ENCODE measurements at regions not wholly inside any gene's neighbourhood (a gene's known extent, or its start where the extent isn't known, plus 50 kb on each side); places are given as distances from the start of the nearest gene placed in this dataset.

DNA sequence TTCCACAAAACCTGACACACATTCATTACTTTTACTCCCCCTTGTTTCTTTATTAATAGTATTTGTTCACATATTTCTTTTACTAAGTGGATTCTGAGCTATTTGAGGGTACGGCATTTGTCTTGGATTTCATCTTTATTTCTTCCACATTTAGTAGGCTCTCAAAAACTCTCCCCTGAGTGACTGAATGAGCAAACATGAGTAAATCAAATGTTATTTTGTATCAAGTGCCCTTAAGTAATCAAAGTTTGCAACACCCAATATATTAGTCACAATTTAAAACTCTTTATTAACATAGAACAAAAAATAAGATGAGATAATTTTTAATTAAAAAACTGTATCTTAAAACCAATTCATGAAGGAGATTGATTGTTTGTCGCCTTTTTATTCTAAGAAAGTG, 1101.9 kb upstream of the TENM4 start:
- DNase-seq (no peak), ATAC-seq (no peak)
- H3K4me1 Mint-ChIP-seq = no peaks in the 10 kb centered on the region
- H3K27ac Mint-ChIP-seq = no peak overlapping the region
- H3K36me3 Mint-ChIP-seq = no peaks in the 10 kb centered on the region
- H3K4me3 Mint-ChIP-seq = no peak overlapping the region
- H3K9me3 Mint-ChIP-seq = peaks cover 2 to 23% (median 10%) of the 10 kb centered on the region in 9 donors
- H3K27me3 Mint-ChIP-seq = no peaks in the 10 kb centered on the region
- POLR2A ChIA-PET = no interaction called here

DNA sequence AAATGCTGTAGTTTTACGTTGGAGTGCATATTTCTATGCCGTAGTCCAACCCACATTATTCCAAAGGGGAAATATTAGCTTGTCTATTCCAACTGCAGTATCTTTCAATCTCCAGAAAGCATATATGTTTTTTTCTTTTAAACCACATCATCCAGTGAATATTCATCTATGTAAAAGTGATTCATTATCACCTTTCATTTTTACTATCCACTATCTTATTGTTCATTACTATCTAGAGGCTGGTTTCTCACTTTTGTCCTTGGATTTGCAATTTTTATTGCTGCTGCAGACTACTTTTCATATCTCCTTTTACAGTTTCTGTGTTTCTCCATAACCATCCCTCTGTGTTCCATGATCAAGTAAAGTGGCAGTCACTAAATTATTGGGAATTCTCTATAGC, 1097.2 kb upstream of the TENM4 start:
- Mint-ChIP-seq H3K27me3 (no peaks in the 10 kb centered on the region), H3K27ac (no peak overlapping the region), H3K4me3 (no peak overlapping the region), H3K9me3 (peaks cover 0 to 17% (median 11%) of the 10 kb centered on the region in 9 donors), H3K4me1 (no peaks in the 10 kb centered on the region), H3K36me3 (no peaks in the 10 kb centered on the region)
- POLR2A ChIA-PET = no interaction called here
- DNase-seq (no peak), ATAC-seq (no peak)

DNA sequence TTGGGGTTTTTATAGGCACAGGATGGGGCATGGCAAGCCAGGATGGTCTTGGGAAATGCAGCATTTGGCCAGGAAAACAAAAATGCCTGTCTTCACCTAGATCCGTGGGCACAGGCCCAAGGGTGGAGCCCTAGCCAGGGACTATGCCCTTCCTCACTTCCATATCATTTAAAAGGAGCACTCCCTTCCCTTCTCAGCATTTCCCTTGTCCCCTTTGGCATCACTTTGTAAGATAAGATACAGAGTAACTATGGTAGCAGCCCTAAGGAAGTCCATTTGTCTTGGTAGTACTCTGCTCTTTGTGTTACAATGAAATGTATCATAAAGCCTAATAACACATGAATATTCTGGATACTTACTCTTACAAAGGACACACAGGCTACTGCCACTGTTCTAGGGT, 1092.6 kb upstream of the TENM4 start:
- DNase-seq (no peak), ATAC-seq (no peak)
- no peak overlapping the region for H3K27ac Mint-ChIP-seq
- H3K27me3 Mint-ChIP-seq = no peaks in the 10 kb centered on the region
- H3K4me3 Mint-ChIP-seq = no peak overlapping the region
- H3K36me3 Mint-ChIP-seq = no peaks in the 10 kb centered on the region
- H3K4me1 Mint-ChIP-seq = no peaks in the 10 kb centered on the region
- peaks cover 0 to 21% (median 11%) of the 10 kb centered on the region in 9 donors for H3K9me3 Mint-ChIP-seq
- POLR2A ChIA-PET = no interaction called here

DNA sequence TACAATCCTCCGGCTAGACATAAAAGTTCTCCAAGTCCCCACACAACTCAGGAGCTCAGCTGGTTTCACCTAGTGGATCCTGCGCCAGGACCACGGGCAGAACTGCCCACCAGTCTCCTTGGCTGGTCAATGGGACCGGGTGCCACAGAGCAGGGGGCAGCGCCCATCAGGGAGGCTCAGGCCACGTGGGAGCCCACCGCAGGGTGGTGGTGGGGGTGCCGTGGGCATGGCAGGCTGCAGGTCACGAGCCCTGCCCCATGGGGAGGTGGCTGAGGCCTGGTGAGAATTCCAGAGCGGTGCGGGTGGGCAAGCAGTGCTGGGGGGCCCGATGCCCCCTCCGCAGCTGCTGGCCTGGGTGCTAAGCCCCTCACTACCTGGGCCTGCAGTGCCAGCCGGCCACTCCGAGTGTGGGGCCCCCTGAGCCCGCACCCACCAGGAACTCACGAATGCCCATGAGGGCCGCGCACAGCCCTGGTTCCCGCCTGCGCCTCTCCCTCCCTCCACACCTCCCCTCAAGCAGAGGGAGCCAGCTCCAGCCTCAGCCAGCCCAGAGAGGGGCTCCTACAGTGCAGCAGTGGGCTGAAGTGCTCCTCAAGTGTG, 1091.9 kb upstream of the TENM4 start:
- no peaks in the 10 kb centered on the region for H3K36me3 Mint-ChIP-seq
- no peak for ATAC-seq
- DNase-seq = no peak

DNA sequence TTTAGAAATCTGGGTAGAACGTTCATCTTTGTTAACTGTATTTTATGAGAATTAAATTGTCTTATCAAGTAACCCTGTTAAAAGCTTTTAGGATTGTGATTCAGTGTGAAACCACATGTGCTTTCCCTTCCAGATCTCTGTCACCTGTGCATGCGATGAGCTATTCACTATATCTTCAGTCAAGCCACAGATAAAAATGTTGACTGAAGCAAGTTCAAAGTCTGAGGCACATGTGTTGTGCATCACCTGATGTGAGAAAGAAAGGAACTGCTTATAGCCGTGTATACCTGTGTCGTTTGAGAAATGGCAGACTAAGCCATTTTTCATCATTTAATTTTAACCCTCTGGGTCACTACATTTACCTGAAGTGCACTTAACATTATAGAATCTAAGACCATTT, 1088.9 kb upstream of the TENM4 start:
- Mint-ChIP-seq H3K27me3 (no peaks in the 10 kb centered on the region), H3K4me3 (no peak overlapping the region), H3K4me1 (no peaks in the 10 kb centered on the region), H3K9me3 (peaks cover 0 to 25% (median 9%) of the 10 kb centered on the region in 9 donors), H3K27ac (no peak overlapping the region), H3K36me3 (no peaks in the 10 kb centered on the region)
- POLR2A ChIA-PET = no interaction called here
- DNase-seq (no peak), ATAC-seq (no peak)

More for the DNA sequence above, 1091.9 kb upstream of the TENM4 start:
- H3K9me3 Mint-ChIP-seq = peaks cover 0 to 21% (median 12%) of the 10 kb centered on the region in 9 donors
- no peaks in the 10 kb centered on the region for H3K27me3 Mint-ChIP-seq
- no peaks in the 10 kb centered on the region for H3K4me1 Mint-ChIP-seq
- POLR2A ChIA-PET = no interaction called here
- H3K27ac Mint-ChIP-seq = no peak overlapping the region
- no peak overlapping the region for H3K4me3 Mint-ChIP-seq

DNA sequence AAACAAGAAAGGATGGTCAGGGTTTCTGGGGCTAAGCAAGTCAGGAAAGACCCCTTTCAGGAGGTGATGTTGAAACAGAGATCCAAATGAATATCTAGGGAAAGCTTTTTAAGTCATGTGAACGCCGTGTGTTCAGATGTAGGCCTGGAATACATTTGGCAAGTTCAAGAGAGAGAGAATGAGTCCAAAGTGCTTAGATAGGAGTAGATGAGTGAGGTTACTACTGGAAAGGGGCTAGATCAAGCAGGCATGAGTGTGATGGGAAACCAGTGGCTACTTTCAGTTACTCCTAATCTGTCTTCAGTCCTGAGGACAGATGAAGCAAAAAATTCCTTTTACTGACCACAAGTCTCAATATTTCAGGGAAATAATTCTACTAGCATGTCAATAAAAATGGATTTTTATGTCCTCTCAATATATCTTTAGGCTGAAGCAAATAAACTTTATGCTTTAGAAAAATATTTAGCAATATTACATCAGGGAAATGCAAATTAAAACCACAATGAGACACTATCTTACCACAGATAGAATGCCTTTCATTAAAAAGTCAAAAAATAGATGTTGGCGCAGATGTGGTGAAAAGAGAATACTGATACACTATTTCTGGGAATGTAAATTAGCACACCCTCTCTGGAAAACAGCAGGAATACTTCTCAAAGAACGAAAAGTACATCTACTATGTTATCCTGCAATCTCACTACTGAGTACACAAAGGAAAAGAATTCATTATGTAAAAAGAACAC, 1085.0 kb upstream of the TENM4 start:
- Mint-ChIP-seq H3K36me3 (no peaks in the 10 kb centered on the region), H3K27ac (no peak overlapping the region), H3K27me3 (no peaks in the 10 kb centered on the region), H3K9me3 (peaks cover 0 to 19% (median 5%) of the 10 kb centered on the region in 9 donors), H3K4me3 (no peak overlapping the region), H3K4me1 (no peaks in the 10 kb centered on the region)
- POLR2A ChIA-PET = no interaction called here
- DNase-seq = no peak
- ATAC-seq = no peak

DNA sequence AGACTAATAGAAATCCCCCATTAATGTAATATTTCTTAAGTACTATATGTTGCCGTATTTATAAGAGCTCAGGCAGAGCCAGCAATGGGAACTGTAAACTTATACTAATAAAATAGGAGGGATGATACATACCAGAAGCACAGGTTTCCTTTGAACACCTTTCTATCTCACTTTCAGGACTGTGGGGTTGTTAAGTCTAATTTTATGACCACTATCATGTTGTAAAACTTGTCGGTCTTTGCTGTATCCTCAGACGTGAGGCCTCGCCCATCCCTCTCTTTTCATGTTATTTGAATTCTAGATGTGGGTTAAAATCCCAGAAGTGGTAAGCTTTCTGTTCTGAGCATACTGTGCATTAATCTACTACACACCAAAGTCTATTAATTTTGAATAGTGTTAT, 1083.5 kb upstream of the TENM4 start:
- no peaks in the 10 kb centered on the region for H3K36me3 Mint-ChIP-seq
- no peak overlapping the region for H3K27ac Mint-ChIP-seq
- no peak overlapping the region for H3K4me3 Mint-ChIP-seq
- no peaks in the 10 kb centered on the region for H3K4me1 Mint-ChIP-seq
- DNase-seq = no peak
- no peaks in the 10 kb centered on the region for H3K27me3 Mint-ChIP-seq
- H3K9me3 Mint-ChIP-seq = peaks cover 0 to 14% (median 5%) of the 10 kb centered on the region in 9 donors
- POLR2A ChIA-PET = no interaction called here
- ATAC-seq = no peak

DNA sequence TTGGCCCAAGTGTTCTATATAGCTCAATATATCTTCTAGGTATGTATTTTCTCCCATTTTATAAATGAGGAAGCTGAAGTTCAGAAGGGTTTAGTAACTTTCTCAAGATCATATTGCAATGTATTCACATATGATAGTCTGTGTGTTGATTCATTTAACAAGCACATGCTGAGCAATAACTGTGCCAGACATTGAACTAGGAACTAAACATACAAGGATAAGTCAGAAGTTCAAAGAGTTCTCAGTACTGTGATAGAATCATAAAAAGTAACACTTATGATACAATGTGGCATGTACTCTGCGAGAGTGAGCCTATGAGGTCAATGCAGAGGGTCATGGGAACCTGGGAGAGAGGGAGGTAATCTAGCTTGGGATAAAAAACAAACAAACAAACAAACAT, 1082.2 kb upstream of the TENM4 start:
- DNase-seq = no peak
- POLR2A ChIA-PET = no interaction called here

DNA sequence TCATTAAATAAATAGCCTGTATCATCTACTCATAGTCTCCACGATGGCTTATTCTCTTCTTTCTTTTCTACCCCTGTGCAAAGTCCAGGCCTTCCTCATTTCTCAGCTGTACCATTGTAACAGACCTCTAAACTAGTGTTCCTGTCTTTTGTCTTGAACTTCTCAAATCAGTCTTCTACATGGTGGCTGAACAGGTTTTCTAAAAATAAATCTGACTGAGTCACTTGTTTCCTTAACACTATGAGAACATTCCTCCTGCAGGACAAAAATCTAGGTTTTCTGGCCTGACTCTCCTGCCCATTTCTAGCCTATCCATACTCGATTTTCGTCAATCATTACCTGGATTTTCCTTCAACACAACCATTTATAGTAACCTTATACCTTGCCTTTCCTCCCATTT, 1080.8 kb upstream of the TENM4 start:
- no peaks in the 10 kb centered on the region for H3K27me3 Mint-ChIP-seq
- POLR2A ChIA-PET = no interaction called here
- H3K4me3 Mint-ChIP-seq = no peak overlapping the region
- H3K4me1 Mint-ChIP-seq = no peaks in the 10 kb centered on the region
- H3K27ac Mint-ChIP-seq = no peak overlapping the region
- DNase-seq (no peak), ATAC-seq (no peak)
- H3K36me3 Mint-ChIP-seq = no peaks in the 10 kb centered on the region
- peaks cover 0 to 23% (median 6%) of the 10 kb centered on the region in 9 donors for H3K9me3 Mint-ChIP-seq

More for the DNA sequence above, 1082.2 kb upstream of the TENM4 start:
- Mint-ChIP-seq H3K27me3 (no peaks in the 10 kb centered on the region), H3K27ac (no peak overlapping the region), H3K4me1 (no peaks in the 10 kb centered on the region), H3K9me3 (peaks cover 0 to 14% (median 6%) of the 10 kb centered on the region in 9 donors), H3K4me3 (no peak overlapping the region), H3K36me3 (no peaks in the 10 kb centered on the region)
- ATAC-seq = no peak

DNA sequence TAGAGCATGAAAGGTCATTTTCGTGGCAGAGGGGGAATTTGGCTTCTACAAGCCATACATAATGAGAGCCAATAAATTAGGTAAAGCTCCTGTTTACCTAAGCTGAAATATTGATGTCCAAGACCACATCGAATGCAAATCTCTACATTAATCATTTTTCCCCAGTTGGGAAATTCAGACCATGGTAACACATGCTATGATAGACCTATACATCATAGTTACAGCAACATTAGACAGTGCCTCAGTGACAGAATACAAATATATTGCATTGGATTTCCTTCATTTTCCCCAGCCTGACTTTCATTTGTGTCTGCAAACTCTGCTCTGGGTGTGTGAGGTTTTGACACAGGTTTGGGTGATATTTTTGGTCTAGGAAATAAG, 1079.7 kb upstream of the TENM4 start:
- DNase-seq (no peak), ATAC-seq (no peak)
- Mint-ChIP-seq H3K9me3 (peaks cover 0 to 21% (median 4%) of the 10 kb centered on the region in 9 donors), H3K27ac (no peak overlapping the region), H3K4me1 (no peaks in the 10 kb centered on the region), H3K4me3 (no peak overlapping the region), H3K27me3 (no peaks in the 10 kb centered on the region), H3K36me3 (no peaks in the 10 kb centered on the region)
- POLR2A ChIA-PET = no interaction called here

DNA sequence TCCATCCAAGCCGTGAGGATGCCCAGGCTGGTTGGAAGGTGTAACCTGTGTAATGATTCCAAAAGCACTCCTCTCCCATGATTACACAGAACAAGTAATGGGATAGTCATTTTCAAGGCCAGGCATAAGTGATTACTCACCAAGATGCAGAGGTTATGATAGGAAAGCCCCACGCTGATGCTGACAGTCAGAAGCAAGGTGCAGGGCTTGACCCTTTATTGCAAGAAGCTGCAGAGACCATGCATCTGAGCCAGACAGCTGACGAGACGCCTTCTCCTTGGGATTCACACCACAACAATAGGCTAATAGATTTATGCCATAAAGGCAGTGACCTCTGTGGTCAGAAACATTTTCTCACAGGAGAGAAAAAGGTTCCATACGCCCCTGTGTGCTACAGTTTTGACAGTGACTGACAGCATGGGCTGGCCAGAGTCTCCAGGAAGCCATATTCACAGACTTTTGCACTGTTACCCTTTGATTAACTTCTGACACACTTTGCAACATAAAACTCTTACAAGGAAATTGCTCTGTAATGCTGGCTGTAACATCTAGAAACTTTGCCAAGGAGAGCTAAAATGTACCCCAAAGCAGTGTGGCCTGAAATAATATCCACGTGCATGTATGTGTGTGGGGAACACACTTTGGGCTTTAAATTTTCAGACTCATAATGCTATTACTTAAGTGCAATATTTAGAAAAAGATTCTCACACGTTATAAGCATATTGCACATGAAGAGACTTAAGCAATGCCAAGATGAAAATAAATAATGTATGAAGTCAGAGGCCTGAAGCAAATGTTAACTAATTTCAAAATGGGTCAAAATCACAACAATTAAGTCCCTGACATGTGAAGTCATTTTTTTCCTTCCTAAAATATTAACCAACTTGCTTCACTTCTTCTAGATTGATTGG, 1079.0 kb upstream of the TENM4 start:
- no peaks in the 10 kb centered on the region for H3K36me3 Mint-ChIP-seq
- H3K4me3 Mint-ChIP-seq = no peak overlapping the region
- POLR2A ChIA-PET = no interaction called here
- H3K4me1 Mint-ChIP-seq = no peaks in the 10 kb centered on the region
- H3K27ac Mint-ChIP-seq = no peak overlapping the region
- DNase-seq = no peak
- peaks cover 0 to 24% (median 4%) of the 10 kb centered on the region in 9 donors for H3K9me3 Mint-ChIP-seq
- ATAC-seq = no peak
- no peaks in the 10 kb centered on the region for H3K27me3 Mint-ChIP-seq

DNA sequence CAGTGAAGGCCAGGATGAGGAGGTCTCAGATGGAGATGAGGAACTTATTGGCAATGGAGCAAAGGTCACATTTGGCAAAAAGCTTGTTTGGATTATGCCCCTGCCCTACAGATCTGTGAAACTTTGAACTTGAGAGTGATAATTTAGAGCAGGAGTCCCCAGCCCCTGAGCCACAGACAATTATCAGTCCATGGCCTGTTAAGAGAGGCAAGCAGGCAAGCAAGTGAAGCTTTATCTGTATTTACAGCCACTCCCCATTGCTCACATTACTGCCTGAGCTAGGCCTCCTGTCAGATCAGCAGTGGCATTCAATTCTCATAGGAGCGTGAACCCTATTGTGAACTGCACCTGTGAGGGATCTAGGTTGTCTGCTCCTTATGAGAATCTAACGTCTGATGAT, 1076.9 kb upstream of the TENM4 start:
- Mint-ChIP-seq H3K27ac (no peak overlapping the region), H3K36me3 (no peaks in the 10 kb centered on the region), H3K4me3 (no peak overlapping the region), H3K9me3 (peaks cover 0 to 33% (median 9%) of the 10 kb centered on the region in 9 donors), H3K4me1 (no peaks in the 10 kb centered on the region), H3K27me3 (no peaks in the 10 kb centered on the region)
- POLR2A ChIA-PET = no interaction called here
- ATAC-seq (no peak), DNase-seq (no peak)

DNA sequence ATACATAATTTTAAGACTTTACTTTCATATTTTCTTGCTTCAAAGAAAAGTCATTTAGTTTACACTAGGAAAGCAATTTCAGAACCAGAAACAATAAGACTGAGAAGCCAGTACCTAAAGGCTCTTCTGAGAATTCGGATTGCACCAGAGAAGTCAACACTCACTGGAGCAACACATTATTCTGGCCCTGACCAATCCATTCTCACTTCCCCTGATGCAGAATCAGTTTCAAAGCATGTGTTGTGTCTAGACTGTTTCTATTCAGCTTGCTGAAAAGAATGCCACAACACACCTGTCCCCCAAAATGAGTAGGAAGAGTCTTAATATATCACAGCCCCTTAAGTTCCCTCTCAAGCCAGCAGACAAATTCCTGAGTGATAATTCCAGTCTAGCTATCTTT, 1074.3 kb upstream of the TENM4 start:
- Mint-ChIP-seq H3K4me3 (no peak overlapping the region), H3K27ac (no peak overlapping the region), H3K36me3 (no peaks in the 10 kb centered on the region), H3K4me1 (no peaks in the 10 kb centered on the region), H3K27me3 (no peaks in the 10 kb centered on the region), H3K9me3 (peaks cover 0 to 33% (median 15%) of the 10 kb centered on the region in 9 donors)
- no peak for ATAC-seq
- no peak for DNase-seq
- POLR2A ChIA-PET = no interaction called here
